HG02938 (cell line): ENCODE measurements at regions not wholly inside any gene's neighbourhood (a gene's known extent, or its start where the extent isn't known, plus 50 kb on each side); places are given as distances from the start of the nearest gene placed in this dataset.

Source experiments
- ATAC-seq: cut with Tn5 transposase; IDR thresholded peaks from one replicate; pipeline ENCODE4 v1.9.1; 2021; ENCODE audit warnings: mild to moderate bottlenecking, moderate library complexity; ENCODE audit not compliant: unreplicated experiment

- no peak for ATAC-seq
These were observed 122.8 kb downstream of the TMEM18 start for GRCh38 chr2:554444-554843.

- ATAC-seq: no peak
These were observed 124.3 kb downstream of the TMEM18 start for GRCh38 chr2:552906-553305.

GRCh38 chr2:551621-552020, 125.6 kb downstream of the TMEM18 start:
- no peak for ATAC-seq

GRCh38 chr2:550860-551567, 126.2 kb downstream of the TMEM18 start:
- no peak for ATAC-seq

GRCh38 chr2:545711-546650, 131.2 kb downstream of the TMEM18 start:
- ATAC-seq: no peak

GRCh38 chr2:545228-545627, 132.0 kb downstream of the TMEM18 start:
- no peak for ATAC-seq

GRCh38 chr2:538646-539045, 138.6 kb downstream of the TMEM18 start:
- ATAC-seq: no peak

- no peak for ATAC-seq
These were observed 142.0 kb downstream of the TMEM18 start for GRCh38 chr2:535222-535621.

GRCh38 chr2:529852-530251, 147.4 kb downstream of the TMEM18 start:
- ATAC-seq: no peak

- no peak for ATAC-seq
These were observed 147.8 kb downstream of the TMEM18 start for GRCh38 chr2:529424-529823.

GRCh38 chr2:527581-527980, 149.6 kb downstream of the TMEM18 start:
- no peak for ATAC-seq

- ATAC-seq: no peak
These were observed 150.3 kb downstream of the TMEM18 start for GRCh38 chr2:526918-527317.

- no peak for ATAC-seq
These were observed 151.6 kb downstream of the TMEM18 start for GRCh38 chr2:525611-526010.

GRCh38 chr2:525021-525420, 152.2 kb downstream of the TMEM18 start:
- no peak for ATAC-seq

- no peak for ATAC-seq
These were observed 152.8 kb downstream of the TMEM18 start for GRCh38 chr2:524442-524841.

GRCh38 chr2:523698-524270, 153.4 kb downstream of the TMEM18 start:
- ATAC-seq: no peak

- no peak for ATAC-seq
These were observed 154.4 kb downstream of the TMEM18 start for GRCh38 chr2:522776-523175.

- no peak for ATAC-seq
These were observed 155.2 kb downstream of the TMEM18 start for GRCh38 chr2:521853-522530.

GRCh38 chr2:520663-521340, 156.4 kb downstream of the TMEM18 start:
- no peak for ATAC-seq

- ATAC-seq: no peak
These were observed 160.3 kb downstream of the TMEM18 start for GRCh38 chr2:516944-517343.

- no peak for ATAC-seq
These were observed 161.1 kb downstream of the TMEM18 start for GRCh38 chr2:516131-516530.
